IMR-90 (cell line): ENCODE measurements at regions not wholly inside any gene's neighbourhood (a gene's known extent, or its start where the extent isn't known, plus 50 kb on each side); places are given as distances from the start of the nearest gene placed in this dataset.

Experiments used
- ATAC-seq: fragments of 200-7000 bp; cut with Tn5 transposase; 2 replicates; pipeline ENCODE4 v1.9.1; 2020; ENCODE audit warnings: low read depth, mild to moderate bottlenecking, moderate library complexity
- BruUV-seq: library from RNA; stranded (reverse); fragments of 400-500 nt; replicated peaks from 2 replicates; lab custom pipeline; 2021; lab: Mats Ljungman, UMichigan
- CTCF ChIA-PET: fragments of 300-600 bp; formaldehyde crosslinking; extraction: SDS; loops from one replicate; lab custom pipeline; 2021; ENCODE audit warnings: antibody characterized with exemption; lab: Yijun Ruan, JAX
- POLR2A ChIA-PET: fragments of 300-600 bp; sonication (Branson Sonifier 250); formaldehyde crosslinking; loops from one replicate; lab custom pipeline; 2022; ENCODE audit warnings: antibody characterized with exemption; ENCODE audit not compliant: unreplicated experiment; lab: Charles Lee
- DNase-seq: peaks from one replicate; pipeline ENCODE4 v3.0.0; 2013
- H2AFZ ChIP-seq: replicated peaks from 2 replicates; pipeline ENCODE3; 2013; ENCODE audit warnings: low read length, mild to moderate bottlenecking; ENCODE audit not compliant: poor library complexity
- H2AK5ac ChIP-seq: 2 replicates; pipeline ENCODE4 v1.6.1; 2013; ENCODE audit warnings: low read depth, low read length, inconsistent platforms
- H2AK9ac ChIP-seq: replicated peaks from 2 replicates; pipeline ENCODE3; 2013; ENCODE audit warnings: mild to moderate bottlenecking, low read depth, low read length, moderate library complexity; ENCODE audit not compliant: poor library complexity
- H2BK120ac ChIP-seq: 2 replicates; pipeline ENCODE4 v1.6.1; 2013; ENCODE audit warnings: low read depth, low read length, inconsistent platforms
- H2BK15ac ChIP-seq: 3 replicates; pipeline ENCODE4 v1.6.1; 2013; ENCODE audit warnings: low read depth, low read length, inconsistent platforms
- H2BK20ac ChIP-seq: 2 replicates; pipeline ENCODE4 v1.6.1; 2013; ENCODE audit warnings: low read depth, mild to moderate bottlenecking, inconsistent platforms, low read length, moderate library complexity
- H2BK5ac ChIP-seq: 2 replicates; pipeline ENCODE4 v1.6.1; 2013; ENCODE audit warnings: mild to moderate bottlenecking, low read depth, low read length, inconsistent platforms; ENCODE audit not compliant: poor library complexity, severe bottlenecking
- H3K14ac ChIP-seq: replicated peaks from 2 replicates; pipeline ENCODE4 v1.6.1; 2013; ENCODE audit warnings: low read depth, low read length, inconsistent platforms
- H3K18ac ChIP-seq: 2 replicates; pipeline ENCODE4 v1.6.1; 2013; ENCODE audit warnings: low read depth, low read length, control low read depth
- H3K23ac ChIP-seq: 2 replicates; pipeline ENCODE4 v1.6.1; 2013; ENCODE audit warnings: low read depth, low read length, inconsistent platforms
- H3K27ac ChIP-seq: 2 replicates; pipeline ENCODE4 v1.5.1; 2013; ENCODE audit warnings: mild to moderate bottlenecking, control low read depth, low read length; ENCODE audit not compliant: insufficient read depth
- H3K27me3 ChIP-seq: 2 replicates; pipeline ENCODE4 v1.6.1; 2013; ENCODE audit warnings: low read length; ENCODE audit not compliant: control insufficient read depth, insufficient read depth
- H3K36me3 ChIP-seq: 2 replicates; pipeline ENCODE4 v1.6.1; 2013; ENCODE audit warnings: low read length, mixed read lengths; ENCODE audit not compliant: control insufficient read depth, insufficient read depth
- H3K4ac ChIP-seq: 2 replicates; pipeline ENCODE4 v1.6.1; 2013; ENCODE audit warnings: low read depth, low read length, inconsistent platforms
- H3K4me1 ChIP-seq: 2 replicates; pipeline ENCODE4 v1.6.1; 2013; ENCODE audit warnings: low read length, mixed read lengths; ENCODE audit not compliant: control insufficient read depth, insufficient read depth
- H3K4me2 ChIP-seq: 2 replicates; pipeline ENCODE4 v1.6.1; 2013; ENCODE audit warnings: low read depth, mild to moderate bottlenecking, control low read depth, low read length, moderate library complexity
- H3K4me3 ChIP-seq: 2 replicates; pipeline ENCODE4 v1.5.1; 2013; ENCODE audit warnings: low read depth, mild to moderate bottlenecking, control low read depth, low read length, moderate library complexity; ENCODE audit not compliant: insufficient read depth
- H3K56ac ChIP-seq: 2 replicates; pipeline ENCODE4 v1.6.1; 2013; ENCODE audit warnings: low read length, inconsistent platforms; ENCODE audit not compliant: insufficient read depth; ENCODE audit errors: extremely low read depth
- H3K79me1 ChIP-seq, 2 experiments: 2 replicates each; pipeline ENCODE4 v1.6.1; 2013; ENCODE audit warnings: low read length in 2 of 2, inconsistent platforms in 1 of 2, low read depth in 1 of 2
- H3K9ac ChIP-seq: 2 replicates; pipeline ENCODE4 v1.6.1; 2013; ENCODE audit warnings: low read depth, low read length, control low read depth
- H3K9me1 ChIP-seq: 2 replicates; pipeline ENCODE4 v1.6.1; 2013; ENCODE audit warnings: low read length, inconsistent platforms; ENCODE audit not compliant: insufficient read depth
- H3K9me3 ChIP-seq: 2 replicates; pipeline ENCODE4 v1.6.1; 2013; ENCODE audit warnings: low read length; ENCODE audit not compliant: control insufficient read depth, insufficient read depth
- H4K20me1 ChIP-seq: 2 replicates; pipeline ENCODE4 v1.6.1; 2013; ENCODE audit warnings: low read length, inconsistent platforms; ENCODE audit not compliant: insufficient read depth
- H4K5ac ChIP-seq: 2 replicates; pipeline ENCODE4 v1.6.1; 2013; ENCODE audit warnings: mild to moderate bottlenecking, low read depth, low read length, control low read depth
- H4K8ac ChIP-seq, 2 experiments: 2 replicates each; pipeline ENCODE4 v1.6.1; 2013; ENCODE audit warnings: low read depth in 2 of 2, low read length in 2 of 2, control low read depth in 1 of 2, inconsistent platforms in 1 of 2
- H4K91ac ChIP-seq: 2 replicates; pipeline ENCODE4 v1.6.1; 2013; ENCODE audit warnings: low read depth, low read length, inconsistent platforms; ENCODE audit not compliant: insufficient read depth
- BHLHE40 ChIP-seq: fragments of 150-350 bp; IDR thresholded peaks from 2 replicates; pipeline ENCODE4 v1.6.1; 2016; ENCODE audit warnings: mild to moderate bottlenecking, low read depth, low read length
- MAFK ChIP-seq: IDR thresholded peaks from 2 replicates; pipeline ENCODE4 v1.6.1; 2012; ENCODE audit warnings: low read depth, low read length, improper control_type of control experiment
- MAZ ChIP-seq: IDR thresholded peaks from 2 replicates; pipeline ENCODE4 v1.6.1; 2012; ENCODE audit warnings: low read depth, mild to moderate bottlenecking, low read length, improper control_type of control experiment, moderate library complexity, borderline replicate concordance
- MXI1 ChIP-seq: IDR thresholded peaks from 2 replicates; pipeline ENCODE4 v1.6.1; 2012; ENCODE audit warnings: low read depth, mild to moderate bottlenecking, low read length, moderate library complexity, borderline replicate concordance
- NFE2L2 ChIP-seq: fragments of 150-350 bp; IDR thresholded peaks from 2 replicates; pipeline ENCODE4 v1.6.1; 2016; ENCODE audit warnings: low read depth, mild to moderate bottlenecking, low read length
- POLR2A ChIP-seq: IDR thresholded peaks from 2 replicates; pipeline ENCODE4 v1.6.1; 2012; ENCODE audit warnings: mild to moderate bottlenecking, low read depth, low read length
- RAD21 ChIP-seq: IDR thresholded peaks from 2 replicates; pipeline ENCODE4 v1.6.1; 2012; ENCODE audit warnings: low read length, improper control_type of control experiment
- RCOR1 ChIP-seq: IDR thresholded peaks from 2 replicates; pipeline ENCODE4 v1.6.1; 2012; ENCODE audit warnings: mild to moderate bottlenecking, low read length, improper control_type of control experiment; ENCODE audit not compliant: insufficient replicate concordance
- RFX5 ChIP-seq: IDR thresholded peaks from 2 replicates; pipeline ENCODE4 v1.8.0; 2012; ENCODE audit warnings: low read depth, mild to moderate bottlenecking, low read length, moderate library complexity
- WGBS, 2 experiments: methylation state at CpG; one replicate each; pipeline versions ENCODE4 v1.1.5 to v1.1.7; 2013; ENCODE audit warnings: missing lambda C conversion rate in 2 of 2; ENCODE audit not compliant: insufficient read length in 1 of 2; ENCODE audit errors: extremely low coverage in 2 of 2; 5-methylcytosine and 5-hydroxymethylcytosine counted together
- dilution Hi-C: fragments of 300-500 bp; cut with HindIII; formaldehyde crosslinking; loops from one replicate; pipeline ENCODE4 v1.14.3; 2018; ENCODE audit warnings: low sequenced_read_pairs; ENCODE audit not compliant: unreplicated experiment
- in situ Hi-C: fragments of 300-500 bp; cut with MboI; formaldehyde crosslinking; loops from 3 replicates; pipeline ENCODE4 v1.14.3; 2019; ENCODE audit warnings: low sequenced_read_pairs, inconsistent platforms, mixed read lengths
- intact Hi-C: fragments of 100-400 bp; cut with micrococcal nuclease; formaldehyde crosslinking; loops from 2 replicates; pipeline ENCODE4 v1.10.0; 2022

GRCh38 chr4:157447195-157447594 is 226.7 kb downstream of the GRIA2 start:
- H3K9me1 ChIP-seq, result no peaks in the 10 kb centered on the region
- no peak overlapping the region for H3K9ac ChIP-seq
- H4K8ac ChIP-seq, result no peak overlapping the region
- intact Hi-C loops (no loop called here), in situ Hi-C loops (no loop called here), dilution Hi-C loops (no loop called here)
- H3K4ac ChIP-seq, result no peak overlapping the region
- H2AK9ac ChIP-seq, result no peak overlapping the region
- no peak overlapping the region for H3K4me3 ChIP-seq
- H2AFZ ChIP-seq, result no peak overlapping the region
- CTCF ChIA-PET, result no interaction called here
- DNase-seq (no peak), ATAC-seq (no peak)
- no peak overlapping the region for H2BK20ac ChIP-seq
- H4K20me1 ChIP-seq, result no peaks in the 10 kb centered on the region
- no TSS peak for BruUV-seq
- WGBS, 2 experiments, result no CpG with 5 or more reads among the region's 3 CpGs
- H3K27me3 ChIP-seq, result no peaks in the 10 kb centered on the region
- H3K36me3 ChIP-seq, result no peaks in the 10 kb centered on the region
- no peaks in the 10 kb centered on the region for H3K79me1 ChIP-seq
- no peak overlapping the region for H3K56ac ChIP-seq
- H2AK5ac ChIP-seq, result no peak overlapping the region
- H3K9me3 ChIP-seq, result no peaks in the 10 kb centered on the region; the same call in 1 of the 2 replicates
- H3K14ac ChIP-seq, result no peak overlapping the region
- no peak overlapping the region for H2BK120ac ChIP-seq
- no peak overlapping the region for H4K5ac ChIP-seq
- H3K18ac ChIP-seq, result no peak overlapping the region
- no peaks in the 10 kb centered on the region for H3K4me1 ChIP-seq
- H3K27ac ChIP-seq, result no peak overlapping the region
- no peak overlapping the region for H4K91ac ChIP-seq
- H2BK15ac ChIP-seq, result no peak overlapping the region
- no peak overlapping the region for H3K4me2 ChIP-seq
- TF ChIP-seq RCOR1, result no peak
- TF ChIP-seq NFE2L2, result no peak
- no peak for TF ChIP-seq BHLHE40
- TF ChIP-seq RAD21, result no peak
- TF ChIP-seq MAFK, result no peak
- TF ChIP-seq MXI1, result no peak
- no peak for TF ChIP-seq RFX5
- TF ChIP-seq MAZ, result no peak
- no peak for TF ChIP-seq POLR2A
- POLR2A ChIA-PET, result no interaction called here
- no peak overlapping the region for H2BK5ac ChIP-seq
- no peak overlapping the region for H3K23ac ChIP-seq
